Caco-2 (cell line): ENCODE measurements at regions not wholly inside any gene's neighbourhood (a gene's known extent, or its start where the extent isn't known, plus 50 kb on each side); places are given as distances from the start of the nearest gene placed in this dataset.
A peak's percentile ranks its signal among the peaks of the same experiment; 100 is the strongest.

Source experiments
- BruUV-seq: library from RNA; stranded (reverse); fragments of 400-500 nt; replicated peaks from 2 replicates; lab custom pipeline; 2021; lab: Mats Ljungman, UMichigan
- CTCF ChIA-PET: fragments of 300-600 bp; sonication (Branson Sonifier 250); formaldehyde crosslinking; loops from one replicate; lab custom pipeline; 2022; ENCODE audit warnings: antibody characterized with exemption; lab: Charles Lee
- POLR2A ChIA-PET: fragments of 300-600 bp; sonication (Branson Sonifier 250); formaldehyde crosslinking; loops from one replicate; lab custom pipeline; 2022; ENCODE audit warnings: antibody characterized with exemption; lab: Charles Lee
- DNase-seq, 2 experiments: peaks; one replicate each; pipeline versions ENCODE4 v3.0.0 to v3.0.0-alpha.2; 2020 to 2022
- H3K27me3 ChIP-seq: replicated peaks from 2 replicates; pipeline ENCODE4 v1.6.0; 2011; ENCODE audit warnings: low read length; ENCODE audit not compliant: control insufficient read depth, insufficient read depth
- H3K36me3 ChIP-seq: 2 replicates; pipeline ENCODE4 v1.5.1; 2011; ENCODE audit warnings: low read length; ENCODE audit not compliant: control insufficient read depth, insufficient read depth
- H3K4me1 ChIP-seq: fragments of 250-450 bp; sonication (Bioruptor Pico); 2 replicates; pipeline ENCODE4 v1.5.1; 2020; ENCODE audit warnings: mild to moderate bottlenecking
- H3K4me3 ChIP-seq: 2 replicates; pipeline ENCODE4 v1.5.1; 2011; ENCODE audit warnings: low read depth, mild to moderate bottlenecking, control low read depth, low read length
- H3K9me3 ChIP-seq: fragments of 250-450 bp; sonication (Bioruptor Pico); 2 replicates; pipeline ENCODE4 v1.5.1; 2020; ENCODE audit warnings: mild to moderate bottlenecking, moderate library complexity
- H3K27ac Mint-ChIP-seq: one replicate; pipeline ENCODE4 v1.8.0; 2022; ENCODE audit warnings: mixed read lengths; ENCODE audit not compliant: unreplicated experiment
- H3K27me3 Mint-ChIP-seq: one replicate; pipeline ENCODE4 v1.8.0; 2022; ENCODE audit warnings: mixed read lengths; ENCODE audit not compliant: insufficient read depth, unreplicated experiment
- H3K36me3 Mint-ChIP-seq: one replicate; pipeline ENCODE4 v1.8.0; 2022; ENCODE audit warnings: mild to moderate bottlenecking, mixed read lengths; ENCODE audit not compliant: insufficient read depth, unreplicated experiment
- H3K4me1 Mint-ChIP-seq: one replicate; pipeline ENCODE4 v1.8.0; 2022; ENCODE audit warnings: low read depth, mixed read lengths; ENCODE audit not compliant: unreplicated experiment
- H3K4me3 Mint-ChIP-seq: one replicate; pipeline ENCODE4 v1.8.0; 2022; ENCODE audit warnings: mild to moderate bottlenecking, moderate library complexity, mixed read lengths; ENCODE audit not compliant: unreplicated experiment
- H3K9me3 Mint-ChIP-seq: one replicate; pipeline ENCODE4 v1.8.0; 2022; ENCODE audit warnings: mixed read lengths; ENCODE audit not compliant: unreplicated experiment
- CTCF ChIP-seq, 2 experiments: fragments of 200-600 bp in 1 of 2; IDR thresholded peaks; 1 replicate in 1 of 2; 2 replicates in 1 of 2; pipeline versions ENCODE4 v1.5.1 to v1.8.0; 2011 to 2022; ENCODE audit warnings: antibody characterized with exemption in 1 of 2, control low read depth in 1 of 2, inconsistent platforms in 1 of 2, low read depth in 1 of 2, low read length in 1 of 2, mild to moderate bottlenecking in 1 of 2, moderate library complexity in 1 of 2; ENCODE audit not compliant: insufficient read depth in 1 of 2, severe bottlenecking in 1 of 2, unreplicated experiment in 1 of 2
- intact Hi-C: fragments of 100-400 bp; cut with micrococcal nuclease; formaldehyde crosslinking; loops from one replicate; pipeline ENCODE4 v1.10.0; 2022; ENCODE audit not compliant: unreplicated experiment

- no peaks in the 10 kb centered on the region for H3K27me3 Mint-ChIP-seq
- H3K9me3 ChIP-seq, result peaks cover 4% of the 10 kb centered on the region; the same call in 1 of the 2 replicates
- CTCF ChIA-PET, result no interaction called here
- peaks cover 21% of the 10 kb centered on the region for H3K4me1 ChIP-seq
- DNase-seq, result no peak
- no TSS peak for BruUV-seq
- H3K4me3 Mint-ChIP-seq, result no peak overlapping the region
- POLR2A ChIA-PET, result no interaction called here
- H3K36me3 Mint-ChIP-seq, result peaks cover 6% of the 10 kb centered on the region
- intact Hi-C loops, result no loop called here
- no peak overlapping the region for H3K4me3 ChIP-seq
- H3K36me3 ChIP-seq, result no peaks in the 10 kb centered on the region
- H3K27me3 ChIP-seq, result no peaks in the 10 kb centered on the region
- H3K9me3 Mint-ChIP-seq, result peaks cover 15% of the 10 kb centered on the region
- TF ChIP-seq CTCF (IDR thresholded peaks at IDR 0.05; ENCODE audit: insufficient read depth in 1 of 2, low read depth in 1 of 2, low read length in 1 of 2, severe bottlenecking in 1 of 2, unreplicated experiment in 1 of 2), result no peak
- peak overlapping the region; percentile 92 for H3K27ac Mint-ChIP-seq
- H3K4me1 Mint-ChIP-seq, result peaks cover 20% of the 10 kb centered on the region
These were observed 58.5 kb upstream of the IGFBP3 start for GRCh38 chr7:45979275-45980180.

- no TSS peak for BruUV-seq
- peaks cover 21% of the 10 kb centered on the region for H3K4me1 ChIP-seq
- Mint-ChIP-seq H3K4me3 (peak overlapping the region; percentile 63), H3K4me1 (peaks cover 20% of the 10 kb centered on the region), H3K27me3 (no peaks in the 10 kb centered on the region), H3K27ac (peak overlapping the region; percentile 92), H3K9me3 (peaks cover 15% of the 10 kb centered on the region), H3K36me3 (peaks cover 6% of the 10 kb centered on the region)
- no peak for TF ChIP-seq CTCF (IDR thresholded peaks at IDR 0.05; ENCODE audit: insufficient read depth in 1 of 2, low read depth in 1 of 2, low read length in 1 of 2, severe bottlenecking in 1 of 2, unreplicated experiment in 1 of 2)
- H3K9me3 ChIP-seq, result peaks cover 4% of the 10 kb centered on the region; the same call in 1 of the 2 replicates
- no peak for DNase-seq
- POLR2A ChIA-PET, result no interaction called here
- H3K27me3 ChIP-seq, result no peaks in the 10 kb centered on the region
- H3K36me3 ChIP-seq, result no peaks in the 10 kb centered on the region
- intact Hi-C loops, result no loop called here
- no peak overlapping the region for H3K4me3 ChIP-seq
- CTCF ChIA-PET, result no interaction called here
These were observed 57.7 kb upstream of the IGFBP3 start for GRCh38 chr7:45978731-45979211.

- no peaks in the 10 kb centered on the region for H3K27me3 ChIP-seq
- H3K4me1 ChIP-seq, result peaks cover 21% of the 10 kb centered on the region
- ChIA-PET CTCF (interaction anchor here (0.6 kb wide), 1 partner anchor 17 kb away, joined by 4 read pairs; no protein-coding TSS in a partner anchor), POLR2A (no interaction called here)
- no peak overlapping the region for H3K4me3 ChIP-seq
- Mint-ChIP-seq H3K4me3 (peak overlapping the region; percentile 63), H3K27ac (peak overlapping the region; percentile 92), H3K4me1 (peaks cover 20% of the 10 kb centered on the region), H3K9me3 (peaks cover 15% of the 10 kb centered on the region), H3K27me3 (no peaks in the 10 kb centered on the region), H3K36me3 (peaks cover 6% of the 10 kb centered on the region)
- H3K9me3 ChIP-seq, result peaks cover 4% of the 10 kb centered on the region; the same call in 1 of the 2 replicates
- intact Hi-C loops, result no loop called here
- peak; percentile 64 to 67 for DNase-seq
- BruUV-seq, result no TSS peak
- no peak for TF ChIP-seq CTCF (IDR thresholded peaks at IDR 0.05; ENCODE audit: insufficient read depth in 1 of 2, low read depth in 1 of 2, low read length in 1 of 2, severe bottlenecking in 1 of 2, unreplicated experiment in 1 of 2)
- no peaks in the 10 kb centered on the region for H3K36me3 ChIP-seq
These were observed 57.1 kb upstream of the IGFBP3 start for GRCh38 chr7:45978010-45978681.
